Activated naive CD4-positive, alpha-beta T cell treated with anti-CD3 and anti-CD28 coated beads for 36 hours (primary cell): ENCODE measurements at regions not wholly inside any gene's neighbourhood (a gene's known extent, or its start where the extent isn't known, plus 50 kb on each side); places are given as distances from the start of the nearest gene placed in this dataset.

Experiments used
- CTCF ChIA-PET: fragments of 350-600 bp; sonication (Branson Sonifier 250); formaldehyde crosslinking; loops from one replicate; lab custom pipeline; 2021; ENCODE audit warnings: antibody characterized with exemption; lab: Charles Lee
- DNase-seq: peaks from one replicate; pipeline ENCODE4 v3.0.0-alpha.2; 2020
- H3K27ac Mint-ChIP-seq: one replicate; pipeline ENCODE4 v1.8.0; 2021; ENCODE audit warnings: mild to moderate bottlenecking, mixed read lengths
- H3K27me3 Mint-ChIP-seq: one replicate; pipeline ENCODE4 v1.8.0; 2021; ENCODE audit warnings: low read depth, mixed read lengths
- H3K36me3 Mint-ChIP-seq: one replicate; pipeline ENCODE4 v1.8.0; 2021; ENCODE audit warnings: low read depth, mixed read lengths
- H3K4me1 Mint-ChIP-seq: one replicate; pipeline ENCODE4 v1.8.0; 2021; ENCODE audit warnings: low read depth, mixed read lengths
- H3K4me3 Mint-ChIP-seq: one replicate; pipeline ENCODE4 v1.8.0; 2021; ENCODE audit warnings: mild to moderate bottlenecking, moderate library complexity, mixed read lengths
- H3K9me3 Mint-ChIP-seq: one replicate; pipeline ENCODE4 v1.8.0; 2021; ENCODE audit warnings: mixed read lengths
- intact Hi-C: fragments of 100-400 bp; cut with micrococcal nuclease; formaldehyde crosslinking; loops from one replicate; pipeline ENCODE4 v1.15.1; 2023

DNA sequence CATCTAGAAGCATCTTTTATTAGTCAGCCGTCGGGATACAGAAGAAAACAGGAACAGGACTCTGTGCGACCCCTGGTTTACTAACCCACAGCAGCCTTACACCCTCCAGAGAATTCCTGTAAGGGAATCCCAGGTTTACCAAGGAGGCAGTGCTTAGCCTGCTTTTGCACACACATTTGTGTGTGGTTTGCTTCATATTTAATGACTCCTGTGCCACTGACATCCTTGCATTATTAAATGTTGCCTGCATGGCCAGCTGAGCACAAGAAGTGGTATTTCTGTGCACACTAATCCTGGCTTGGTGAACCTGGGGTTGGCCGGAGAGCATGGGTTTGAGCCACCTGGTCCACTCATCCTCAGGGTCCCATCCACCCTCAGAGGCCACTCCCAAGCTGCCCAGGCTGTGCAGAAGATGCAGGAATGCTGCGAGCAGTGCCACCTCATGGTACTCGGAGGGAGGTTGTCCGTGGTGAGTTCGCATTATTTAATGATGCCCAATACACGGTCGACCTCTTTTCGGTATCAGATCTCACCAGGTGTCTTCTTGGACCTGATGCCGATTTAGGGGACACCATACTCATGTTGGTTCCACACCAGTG lies 152.4 kb upstream of the RTL1 start:
- H3K4me3 Mint-ChIP-seq, result no peak overlapping the region
- H3K27me3 Mint-ChIP-seq, result peaks cover 3% of the 10 kb centered on the region
- H3K4me1 Mint-ChIP-seq, result no peaks in the 10 kb centered on the region
- intact Hi-C loops, result no loop called here
- H3K9me3 Mint-ChIP-seq, result peaks cover 4% of the 10 kb centered on the region
- no peaks in the 10 kb centered on the region for H3K36me3 Mint-ChIP-seq
- DNase-seq, result no peak
- CTCF ChIA-PET, result no interaction called here
- H3K27ac Mint-ChIP-seq, result no peak overlapping the region

GRCh38 chr14:101056446-101056845 lies 152.9 kb upstream of the RTL1 start:
- H3K27me3 Mint-ChIP-seq, result peaks cover 3% of the 10 kb centered on the region
- H3K27ac Mint-ChIP-seq, result no peak overlapping the region
- no peaks in the 10 kb centered on the region for H3K36me3 Mint-ChIP-seq
- no peak overlapping the region for H3K4me3 Mint-ChIP-seq
- H3K9me3 Mint-ChIP-seq, result peaks cover 4% of the 10 kb centered on the region
- CTCF ChIA-PET, result no interaction called here
- intact Hi-C loops, result no loop called here
- H3K4me1 Mint-ChIP-seq, result no peaks in the 10 kb centered on the region
- no peak for DNase-seq

GRCh38 chr14:101057394-101057793 lies 153.9 kb upstream of the RTL1 start:
- intact Hi-C loops, result no loop called here
- no peaks in the 10 kb centered on the region for H3K4me1 Mint-ChIP-seq
- CTCF ChIA-PET, result no interaction called here

GRCh38 chr14:101058571-101058970 lies 155.0 kb upstream of the RTL1 start:
- Mint-ChIP-seq H3K9me3 (peaks cover 4% of the 10 kb centered on the region), H3K4me3 (no peak overlapping the region), H3K36me3 (no peaks in the 10 kb centered on the region), H3K27me3 (no peaks in the 10 kb centered on the region), H3K27ac (no peak overlapping the region), H3K4me1 (no peaks in the 10 kb centered on the region)
- CTCF ChIA-PET, result no interaction called here
- no peak for DNase-seq
- intact Hi-C loops, result no loop called here

More at GRCh38 chr14:101057394-101057793, 153.9 kb upstream of the RTL1 start:
- DNase-seq, result no peak
- no peaks in the 10 kb centered on the region for H3K36me3 Mint-ChIP-seq
- H3K4me3 Mint-ChIP-seq, result no peak overlapping the region
- peaks cover 4% of the 10 kb centered on the region for H3K9me3 Mint-ChIP-seq
- peaks cover 3% of the 10 kb centered on the region for H3K27me3 Mint-ChIP-seq
- H3K27ac Mint-ChIP-seq, result no peak overlapping the region

DNA sequence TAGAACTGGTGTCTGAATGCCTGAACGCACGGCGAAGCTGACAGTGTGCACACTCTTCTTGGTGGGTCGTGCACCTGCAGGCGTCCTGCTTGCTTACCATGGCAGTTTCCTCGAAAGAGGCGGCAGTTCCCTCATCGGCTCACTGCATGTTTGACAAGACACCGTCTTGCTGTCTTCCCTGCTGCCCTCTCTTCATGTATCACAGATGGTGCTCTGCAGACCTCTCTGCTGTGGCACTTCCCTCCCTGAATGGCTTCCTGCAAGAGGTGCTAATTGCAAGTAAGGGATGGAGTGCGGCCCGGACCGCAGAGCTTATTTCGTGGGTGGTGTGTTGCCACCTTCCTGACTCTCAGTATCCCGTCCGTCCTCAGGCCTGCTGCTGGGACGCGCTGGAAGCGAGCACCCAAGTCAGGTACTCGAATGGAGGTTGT lies 156.7 kb upstream of the RTL1 start:
- H3K27me3 Mint-ChIP-seq, result no peaks in the 10 kb centered on the region
- intact Hi-C loops, result no loop called here
- no peak for DNase-seq
- no peak overlapping the region for H3K4me3 Mint-ChIP-seq
- H3K4me1 Mint-ChIP-seq, result no peaks in the 10 kb centered on the region
- no peak overlapping the region for H3K27ac Mint-ChIP-seq
- peaks cover 4% of the 10 kb centered on the region for H3K9me3 Mint-ChIP-seq
- CTCF ChIA-PET, result no interaction called here
- no peaks in the 10 kb centered on the region for H3K36me3 Mint-ChIP-seq

DNA sequence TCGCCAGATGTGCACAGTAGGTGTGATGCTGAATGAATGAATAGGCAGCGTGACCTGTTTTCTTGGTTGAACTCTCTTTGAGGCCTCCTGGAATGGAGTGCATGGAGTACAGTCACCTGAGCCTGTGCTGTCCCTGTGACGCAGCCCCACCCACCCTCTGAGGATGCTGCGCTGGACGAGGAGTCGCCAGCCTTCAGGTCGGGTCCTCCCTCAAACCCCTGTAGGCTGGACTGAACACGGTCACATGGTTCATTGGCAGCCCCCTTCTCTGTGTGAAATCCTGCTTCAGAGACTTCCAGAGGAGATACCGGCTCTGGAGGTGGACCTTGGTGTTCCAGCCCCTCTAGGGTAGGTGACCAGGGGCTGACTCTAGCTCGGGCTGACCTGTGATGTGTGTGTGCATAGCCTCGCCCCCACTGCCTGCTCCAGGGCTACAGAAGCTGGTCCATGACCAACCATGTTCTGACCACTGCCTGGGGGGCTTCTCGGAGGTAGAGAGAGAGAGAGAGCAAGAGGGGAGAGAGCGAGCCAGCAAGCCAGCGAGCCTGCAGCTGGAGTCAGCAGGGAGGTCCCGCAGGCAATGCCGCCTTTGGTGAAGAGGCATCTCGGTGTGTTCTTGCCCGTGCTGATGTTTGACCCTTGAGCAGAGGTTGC lies 158.0 kb upstream of the RTL1 start:
- Mint-ChIP-seq H3K4me1 (no peaks in the 10 kb centered on the region), H3K9me3 (peaks cover 4% of the 10 kb centered on the region), H3K36me3 (no peaks in the 10 kb centered on the region), H3K4me3 (no peak overlapping the region), H3K27me3 (no peaks in the 10 kb centered on the region), H3K27ac (no peak overlapping the region)
- CTCF ChIA-PET, result no interaction called here
- DNase-seq, result no peak
- intact Hi-C loops, result no loop called here

GRCh38 chr14:101062065-101062450 lies 158.5 kb upstream of the RTL1 start:
- Mint-ChIP-seq H3K9me3 (peaks cover 4% of the 10 kb centered on the region), H3K4me3 (no peak overlapping the region), H3K27ac (no peak overlapping the region), H3K4me1 (no peaks in the 10 kb centered on the region), H3K27me3 (no peaks in the 10 kb centered on the region), H3K36me3 (no peaks in the 10 kb centered on the region)
- intact Hi-C loops, result no loop called here
- CTCF ChIA-PET, result no interaction called here
- DNase-seq, result no peak

DNA sequence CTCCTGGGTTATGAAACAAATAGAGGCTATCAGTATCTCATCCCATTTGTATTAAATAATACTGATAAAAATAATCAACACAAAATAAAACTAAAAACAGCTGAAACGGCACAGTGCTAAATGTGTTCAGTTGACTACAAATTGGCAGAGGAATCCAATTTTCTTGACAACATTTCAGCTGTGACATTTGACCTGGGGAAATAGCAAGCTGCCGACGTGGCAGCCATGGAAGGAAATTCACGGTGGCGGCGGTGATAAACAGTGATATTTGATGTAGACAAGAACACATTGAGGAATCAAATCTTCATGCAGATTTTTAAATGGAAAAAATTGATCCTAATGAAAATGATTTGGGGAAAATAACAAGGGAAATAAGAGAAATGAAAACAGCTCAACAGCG lies 159.1 kb upstream of the RTL1 start:
- Mint-ChIP-seq H3K9me3 (peaks cover 4% of the 10 kb centered on the region), H3K27ac (no peak overlapping the region), H3K4me3 (no peak overlapping the region), H3K4me1 (no peaks in the 10 kb centered on the region), H3K27me3 (peaks cover under 1% of the 10 kb centered on the region), H3K36me3 (no peaks in the 10 kb centered on the region)
- CTCF ChIA-PET, result no interaction called here
- intact Hi-C loops, result no loop called here
- no peak for DNase-seq

GRCh38 chr14:101063121-101063520 lies 159.6 kb upstream of the RTL1 start:
- H3K9me3 Mint-ChIP-seq, result peaks cover under 1% of the 10 kb centered on the region
- CTCF ChIA-PET, result no interaction called here
- intact Hi-C loops, result no loop called here
- no peaks in the 10 kb centered on the region for H3K4me1 Mint-ChIP-seq
- H3K27me3 Mint-ChIP-seq, result peaks cover 3% of the 10 kb centered on the region
- H3K36me3 Mint-ChIP-seq, result no peaks in the 10 kb centered on the region
- DNase-seq, result no peak
- no peak overlapping the region for H3K4me3 Mint-ChIP-seq
- no peak overlapping the region for H3K27ac Mint-ChIP-seq

DNA sequence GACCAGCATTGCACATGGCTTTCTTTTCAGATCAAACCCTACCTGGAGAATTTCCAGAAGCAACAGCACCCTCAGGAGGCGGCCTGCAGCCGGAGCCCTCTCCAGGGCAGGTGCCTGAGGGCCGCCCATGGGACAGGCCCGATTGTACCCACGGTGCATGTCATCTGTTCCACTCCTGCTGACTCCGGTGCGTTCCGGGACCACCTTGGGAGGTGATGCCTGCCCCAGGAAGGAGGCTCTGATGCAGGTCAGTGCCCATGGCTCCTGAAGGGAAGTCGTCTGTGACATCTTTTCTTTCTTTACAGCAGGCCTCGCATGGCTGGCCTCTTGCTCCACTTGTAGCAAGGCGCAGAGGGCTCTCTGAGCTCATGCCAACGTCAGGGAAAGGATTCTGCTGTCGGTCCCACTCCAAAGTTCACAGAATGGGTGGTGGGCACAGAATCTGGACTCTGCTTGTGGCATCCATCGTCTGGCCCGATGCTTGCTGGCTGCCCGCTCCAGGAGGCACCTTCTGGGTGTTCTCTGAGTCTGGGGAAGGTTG lies 160.7 kb upstream of the RTL1 start:
- H3K4me1 Mint-ChIP-seq, result no peaks in the 10 kb centered on the region
- no peak for DNase-seq
- CTCF ChIA-PET, result interaction anchor here (0.6 kb wide), 1 partner anchor 961 kb away, joined by 3 read pairs; no protein-coding TSS in a partner anchor
- no peak overlapping the region for H3K27ac Mint-ChIP-seq
- no peak overlapping the region for H3K4me3 Mint-ChIP-seq
- H3K9me3 Mint-ChIP-seq, result no peaks in the 10 kb centered on the region
- no peaks in the 10 kb centered on the region for H3K36me3 Mint-ChIP-seq
- intact Hi-C loops, result no loop called here
- peaks cover 5% of the 10 kb centered on the region for H3K27me3 Mint-ChIP-seq

GRCh38 chr14:101064718-101065117 lies 161.2 kb upstream of the RTL1 start:
- DNase-seq, result no peak
- H3K4me1 Mint-ChIP-seq, result no peaks in the 10 kb centered on the region
- intact Hi-C loops, result no loop called here
- H3K36me3 Mint-ChIP-seq, result no peaks in the 10 kb centered on the region
- CTCF ChIA-PET, result interaction anchor here (0.6 kb wide), 1 partner anchor 961 kb away, joined by 3 read pairs; no protein-coding TSS in a partner anchor
- no peak overlapping the region for H3K27ac Mint-ChIP-seq
- H3K27me3 Mint-ChIP-seq, result peaks cover 5% of the 10 kb centered on the region
- no peak overlapping the region for H3K4me3 Mint-ChIP-seq
- H3K9me3 Mint-ChIP-seq, result no peaks in the 10 kb centered on the region

DNA sequence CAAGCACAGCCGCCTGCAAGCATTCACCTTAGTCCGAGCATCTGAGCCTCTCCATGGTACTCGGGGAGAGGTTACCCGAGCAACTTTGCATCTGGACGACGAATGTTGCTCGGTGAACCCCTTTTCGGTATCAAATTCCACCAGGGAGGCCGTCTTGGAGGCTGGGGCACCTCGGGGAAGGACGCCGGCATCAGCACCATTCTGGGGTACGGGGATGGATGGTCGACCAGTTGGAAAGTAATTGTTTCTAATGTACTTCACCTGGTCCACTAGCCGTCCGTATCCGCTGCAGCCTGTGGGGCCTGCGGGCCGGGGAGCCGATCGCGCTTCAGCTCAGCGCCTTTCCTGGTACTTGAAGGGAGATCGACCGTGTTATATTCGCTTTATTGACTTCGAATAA lies 161.7 kb upstream of the RTL1 start:
- no peaks in the 10 kb centered on the region for H3K9me3 Mint-ChIP-seq
- H3K36me3 Mint-ChIP-seq, result no peaks in the 10 kb centered on the region
- H3K27ac Mint-ChIP-seq, result no peak overlapping the region
- CTCF ChIA-PET, result no interaction called here
- H3K4me3 Mint-ChIP-seq, result no peak overlapping the region
- DNase-seq, result no peak
- H3K27me3 Mint-ChIP-seq, result peaks cover 5% of the 10 kb centered on the region
- intact Hi-C loops, result no loop called here
- H3K4me1 Mint-ChIP-seq, result no peaks in the 10 kb centered on the region
